Ascending aorta (tissue), 2 donors: ENCODE measurements at regions not wholly inside any gene's neighbourhood (a gene's known extent, or its start where the extent isn't known, plus 50 kb on each side); places are given as distances from the start of the nearest gene placed in this dataset.

Source experiments
- DNase-seq, 2 donors: peaks; one replicate each; pipeline ENCODE4 v3.0.0-alpha.2; 2019; ENCODE audit warnings: low spot score in 2 of 2
- H3K27ac ChIP-seq, 2 donors: fragments of 200-600 bp; sonication (generic); one replicate each; pipeline ENCODE4 v1.5.1; 2016 to 2017; ENCODE audit warnings: mild to moderate bottlenecking in 1 of 2
- H3K27me3 ChIP-seq: fragments of 200-600 bp; sonication (generic); one replicate; pipeline ENCODE4 v1.5.1; 2017
- H3K36me3 ChIP-seq, 2 donors: fragments of 200-600 bp; sonication (generic); one replicate each; pipeline ENCODE4 v1.5.1; 2016
- H3K4me1 ChIP-seq, 2 donors: fragments of 200-600 bp; sonication (generic); one replicate each; pipeline ENCODE4 v1.5.1; 2016 to 2017; ENCODE audit warnings: mild to moderate bottlenecking in 1 of 2
- H3K4me3 ChIP-seq, 2 donors: fragments of 200-600 bp; sonication (generic); one replicate each; pipeline ENCODE4 v1.5.1; 2016 to 2017; ENCODE audit warnings: mild to moderate bottlenecking in 1 of 2
- H3K9me3 ChIP-seq, 2 donors: fragments of 200-600 bp; sonication (generic); one replicate each; pipeline ENCODE4 v1.5.1; 2016
- intact Hi-C: fragments of 100-400 bp; cut with DNase I; formaldehyde crosslinking; loops from one replicate; pipeline ENCODE4 v1.15.1; 2023
- TF ChIP-seq, protein P1 (sequence below), 3 experiments: fragments of 200-600 bp in 2 of 3; fragments of 450-650 bp in 1 of 3; sonication (generic) in 2 of 3; IDR thresholded peaks; one replicate each; pipeline ENCODE4 v1.5.1; 2016 to 2019; ENCODE audit warnings: antibody characterized with exemption in 3 of 3, mild to moderate bottlenecking in 1 of 3, moderate library complexity in 1 of 3

DNA sequence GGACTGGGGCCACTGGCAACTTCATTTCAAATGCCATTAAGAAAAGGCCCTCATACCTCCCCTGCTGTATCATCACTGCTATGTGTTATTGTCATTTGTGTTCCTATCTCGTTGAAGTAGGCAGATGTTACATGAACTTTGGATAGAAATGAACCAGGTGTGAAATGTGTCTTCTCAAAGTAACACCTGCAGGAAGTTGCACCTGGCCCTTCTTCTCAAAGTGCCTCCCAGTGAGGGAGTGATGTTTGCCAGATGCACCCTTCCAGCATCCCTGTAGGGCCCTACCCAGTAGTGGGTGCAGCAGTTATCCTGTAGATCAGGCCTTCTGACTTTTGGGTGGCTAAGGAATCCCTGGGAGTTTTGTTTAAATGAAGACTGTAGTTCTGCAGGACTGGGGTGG is 197.7 kb upstream of the CTNNB1 start:
- H3K27me3 ChIP-seq: no peaks in the 10 kb centered on the region
- intact Hi-C loops: loop anchor here (2.0 to 5.0 kb wide), 2 partner anchors 196 to 221 kb away; partner anchors contain the start of gene CTNNB1

DNA sequence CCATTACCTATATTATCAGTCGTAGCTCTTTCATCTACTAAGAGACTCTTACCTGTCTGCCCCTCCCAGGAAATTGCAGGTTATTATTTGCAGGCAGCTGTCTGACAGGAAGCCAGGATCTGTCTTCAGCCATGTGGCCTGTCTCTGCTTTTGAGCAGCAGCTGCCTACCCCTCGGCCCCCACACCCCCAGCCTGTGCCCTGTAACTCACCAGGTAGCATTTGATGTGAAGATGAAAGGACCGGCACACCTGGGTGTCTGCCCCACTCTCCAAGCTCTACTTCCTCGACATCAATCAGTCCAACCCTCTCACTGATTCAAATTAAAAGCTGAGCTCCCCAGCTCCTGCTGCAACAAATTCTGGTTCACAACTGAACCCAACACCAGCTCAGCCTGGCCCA is 197.2 kb upstream of the CTNNB1 start:
- intact Hi-C loops: loop anchor here (5.0 kb wide), 1 partner anchor 195 kb away; the partner anchor contains the start of gene CTNNB1
- H3K4me1 ChIP-seq: peaks cover 0 to 22% of the 10 kb centered on the region in 2 donors
- H3K27me3 ChIP-seq: no peaks in the 10 kb centered on the region
- DNase-seq: peak in 1 of 2 donors; percentile 50
- TF ChIP-seq, protein P1, sequence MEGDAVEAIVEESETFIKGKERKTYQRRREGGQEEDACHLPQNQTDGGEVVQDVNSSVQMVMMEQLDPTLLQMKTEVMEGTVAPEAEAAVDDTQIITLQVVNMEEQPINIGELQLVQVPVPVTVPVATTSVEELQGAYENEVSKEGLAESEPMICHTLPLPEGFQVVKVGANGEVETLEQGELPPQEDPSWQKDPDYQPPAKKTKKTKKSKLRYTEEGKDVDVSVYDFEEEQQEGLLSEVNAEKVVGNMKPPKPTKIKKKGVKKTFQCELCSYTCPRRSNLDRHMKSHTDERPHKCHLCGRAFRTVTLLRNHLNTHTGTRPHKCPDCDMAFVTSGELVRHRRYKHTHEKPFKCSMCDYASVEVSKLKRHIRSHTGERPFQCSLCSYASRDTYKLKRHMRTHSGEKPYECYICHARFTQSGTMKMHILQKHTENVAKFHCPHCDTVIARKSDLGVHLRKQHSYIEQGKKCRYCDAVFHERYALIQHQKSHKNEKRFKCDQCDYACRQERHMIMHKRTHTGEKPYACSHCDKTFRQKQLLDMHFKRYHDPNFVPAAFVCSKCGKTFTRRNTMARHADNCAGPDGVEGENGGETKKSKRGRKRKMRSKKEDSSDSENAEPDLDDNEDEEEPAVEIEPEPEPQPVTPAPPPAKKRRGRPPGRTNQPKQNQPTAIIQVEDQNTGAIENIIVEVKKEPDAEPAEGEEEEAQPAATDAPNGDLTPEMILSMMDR (IDR thresholded peaks at IDR 0.05): no peak
- no peak overlapping the region for H3K4me3 ChIP-seq
- no peaks in the 10 kb centered on the region for H3K36me3 ChIP-seq
- no peak overlapping the region for H3K27ac ChIP-seq
- no peaks in the 10 kb centered on the region for H3K9me3 ChIP-seq

More for the DNA sequence above, 197.7 kb upstream of the CTNNB1 start:
- Histone ChIP-seq H3K27ac (no peak overlapping the region), H3K36me3 (no peaks in the 10 kb centered on the region), H3K4me1 (peaks cover 0 to 22% of the 10 kb centered on the region in 2 donors), H3K9me3 (no peaks in the 10 kb centered on the region), H3K4me3 (no peak overlapping the region)
- TF ChIP-seq, protein P1 (IDR thresholded peaks at IDR 0.05): no peak
- no peak for DNase-seq

DNA sequence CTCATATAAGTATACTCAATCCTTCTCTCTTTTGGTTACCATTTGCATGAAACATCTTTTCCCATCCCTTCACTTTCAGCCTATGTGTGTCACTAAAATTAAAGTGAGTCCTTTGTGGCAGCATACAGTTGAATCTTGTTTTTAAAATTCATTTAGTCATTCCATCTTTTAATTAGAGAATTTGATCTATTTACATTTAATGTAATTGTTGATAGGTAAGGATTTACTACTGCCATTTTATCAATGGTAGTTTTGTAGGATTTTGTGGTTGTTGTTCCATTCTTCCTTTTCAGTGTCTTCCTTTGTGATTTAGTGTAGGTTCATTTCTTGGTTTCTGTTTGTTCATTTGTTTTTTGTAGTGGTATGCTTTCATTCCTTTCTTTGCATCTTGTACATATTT is 191.9 kb upstream of the CTNNB1 start:
- no peak for DNase-seq
- Histone ChIP-seq H3K27ac (no peak overlapping the region), H3K9me3 (no peaks in the 10 kb centered on the region), H3K4me1 (no peaks in the 10 kb centered on the region), H3K36me3 (no peaks in the 10 kb centered on the region), H3K27me3 (no peaks in the 10 kb centered on the region), H3K4me3 (no peak overlapping the region)
- TF ChIP-seq, protein P1 (IDR thresholded peaks at IDR 0.05): no peak
- intact Hi-C loops: no loop called here

DNA sequence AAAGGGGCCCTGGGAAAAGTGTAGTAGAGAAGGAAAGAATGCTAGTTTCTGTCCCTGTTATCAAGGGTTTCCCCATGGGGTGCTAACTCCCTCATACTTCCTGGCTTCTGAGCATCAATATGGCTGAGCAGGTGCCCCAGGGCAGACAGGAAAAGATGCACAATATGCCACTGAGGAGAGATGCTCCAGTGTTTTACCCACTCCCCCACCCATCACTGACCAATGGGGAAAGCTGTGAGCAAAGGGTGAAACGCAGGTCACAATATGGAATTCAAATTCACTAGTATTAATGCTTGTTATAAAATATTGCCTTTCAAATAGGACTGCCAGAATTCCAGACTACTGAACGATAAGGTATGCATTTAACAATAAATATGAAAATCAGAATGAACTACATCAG is 187.5 kb upstream of the CTNNB1 start:
- Histone ChIP-seq H3K4me3 (no peak overlapping the region), H3K9me3 (no peaks in the 10 kb centered on the region), H3K36me3 (no peaks in the 10 kb centered on the region), H3K27me3 (no peaks in the 10 kb centered on the region), H3K27ac (no peak overlapping the region), H3K4me1 (no peaks in the 10 kb centered on the region)
- intact Hi-C loops: no loop called here
- no peak for DNase-seq
- TF ChIP-seq, protein P1 (IDR thresholded peaks at IDR 0.05): no peak

DNA sequence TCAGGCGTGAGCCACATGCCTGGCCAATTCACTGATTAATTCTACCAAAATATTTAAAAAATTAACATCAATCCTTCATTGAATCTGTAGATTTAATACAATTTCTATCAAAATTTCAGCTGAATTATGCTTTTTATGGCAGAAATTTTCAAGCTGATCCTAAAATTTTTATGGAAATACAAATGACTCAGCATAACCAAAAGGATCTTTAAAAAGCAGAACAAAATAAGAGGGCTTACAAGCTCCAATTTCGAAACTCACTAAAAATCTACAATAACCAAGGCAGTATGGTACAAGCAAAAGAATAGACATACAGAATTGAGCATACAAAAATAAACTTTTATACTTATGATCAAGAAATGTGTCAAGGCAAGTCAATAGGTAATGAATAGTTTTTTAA is 180.4 kb upstream of the CTNNB1 start:
- H3K27me3 ChIP-seq: no peaks in the 10 kb centered on the region
- H3K9me3 ChIP-seq: no peaks in the 10 kb centered on the region
- TF ChIP-seq, protein P1 (IDR thresholded peaks at IDR 0.05): no peak
- no peak overlapping the region for H3K4me3 ChIP-seq
- H3K36me3 ChIP-seq: no peaks in the 10 kb centered on the region
- no peak overlapping the region for H3K27ac ChIP-seq
- intact Hi-C loops: no loop called here
- H3K4me1 ChIP-seq: no peaks in the 10 kb centered on the region
- DNase-seq: no peak
